GM23338 (cell line): ENCODE measurements at regions not wholly inside any gene's neighbourhood (a gene's known extent, or its start where the extent isn't known, plus 50 kb on each side); places are given as distances from the start of the nearest gene placed in this dataset.
"Not testable (repeated sequence)": the region's sequence is repeated elsewhere in the genome, so short reads cannot be mapped to it uniquely, and the experiment has no call there.

Source experiments
- CREB1 ChIP-seq: fragments of 250-450 bp; sonication (Bioruptor Pico); IDR thresholded peaks from 2 replicates; pipeline ENCODE4 v1.5.0; 2020; ENCODE audit warnings: low read depth, mild to moderate bottlenecking, moderate library complexity
- EZH2 ChIP-seq: fragments of 200-600 bp; sonication (generic); IDR thresholded peaks from one replicate; pipeline ENCODE4 v1.8.0; 2017; ENCODE audit warnings: antibody characterized with exemption, mild to moderate bottlenecking, low read depth; ENCODE audit not compliant: unreplicated experiment
- EZH2phosphoT487 ChIP-seq: fragments of 200-600 bp; sonication (generic); IDR thresholded peaks from one replicate; pipeline ENCODE4 v1.8.1; 2018; ENCODE audit warnings: antibody characterized with exemption; ENCODE audit not compliant: unreplicated experiment
- JUNB ChIP-seq: IDR thresholded peaks from one replicate; pipeline ENCODE4 v1.6.1; 2016; ENCODE audit warnings: antibody characterized with exemption; ENCODE audit not compliant: unreplicated experiment
- POLR2AphosphoS5 ChIP-seq: IDR thresholded peaks from 2 replicates; pipeline ENCODE4 v1.6.1; 2016; ENCODE audit warnings: antibody characterized with exemption, low read depth
- STAT1 ChIP-seq: IDR thresholded peaks from one replicate; pipeline ENCODE4 v1.6.1; 2016; ENCODE audit warnings: antibody characterized with exemption; ENCODE audit not compliant: unreplicated experiment
- TF ChIP-seq, protein P1 (sequence below), 2 experiments: fragments of 200-600 bp in 1 of 2; sonication (generic) in 1 of 2; conservative IDR thresholded peaks; 2 replicates each; pipeline versions ENCODE4 v1.5.1 to v1.6.1; 2016 to 2017; ENCODE audit warnings: antibody characterized with exemption in 2 of 2, low read depth in 2 of 2, mild to moderate bottlenecking in 2 of 2, moderate library complexity in 1 of 2
- TF ChIP-seq, protein P2 (sequence below): IDR thresholded peaks from one replicate; pipeline ENCODE4 v1.6.1; 2018; ENCODE audit warnings: antibody characterized with exemption; ENCODE audit not compliant: unreplicated experiment
- TF ChIP-seq, protein P3 (sequence below): IDR thresholded peaks from 2 replicates; pipeline ENCODE4 v1.6.1; 2016; ENCODE audit warnings: antibody characterized with exemption

DNA sequence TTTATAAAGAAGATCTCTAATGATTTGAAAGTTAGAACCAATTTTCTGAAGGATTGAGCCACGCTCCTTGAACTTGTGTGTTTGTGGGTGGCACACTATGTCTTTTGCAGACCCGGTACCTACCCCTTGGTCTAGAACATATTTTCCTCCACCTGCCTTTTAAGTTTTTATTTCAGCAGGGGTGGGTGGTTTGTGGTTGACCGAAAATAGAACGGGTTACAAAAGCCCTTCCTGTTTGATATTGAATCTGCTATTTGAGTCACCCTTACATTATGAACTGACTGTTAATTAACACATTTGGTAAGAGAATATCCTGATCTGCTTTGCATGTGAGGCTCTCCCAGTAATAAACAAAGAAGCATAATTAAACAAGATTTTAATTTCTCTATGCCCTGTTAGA is 697.5 kb downstream of the GOLGA6L6 start:
- not testable (repeated sequence) for TF ChIP-seq POLR2AphosphoS5; EZH2; EZH2phosphoT487; JUNB; STAT1; CREB1 (CRISPR knock-in tag)
- TF ChIP-seq, protein P1, sequence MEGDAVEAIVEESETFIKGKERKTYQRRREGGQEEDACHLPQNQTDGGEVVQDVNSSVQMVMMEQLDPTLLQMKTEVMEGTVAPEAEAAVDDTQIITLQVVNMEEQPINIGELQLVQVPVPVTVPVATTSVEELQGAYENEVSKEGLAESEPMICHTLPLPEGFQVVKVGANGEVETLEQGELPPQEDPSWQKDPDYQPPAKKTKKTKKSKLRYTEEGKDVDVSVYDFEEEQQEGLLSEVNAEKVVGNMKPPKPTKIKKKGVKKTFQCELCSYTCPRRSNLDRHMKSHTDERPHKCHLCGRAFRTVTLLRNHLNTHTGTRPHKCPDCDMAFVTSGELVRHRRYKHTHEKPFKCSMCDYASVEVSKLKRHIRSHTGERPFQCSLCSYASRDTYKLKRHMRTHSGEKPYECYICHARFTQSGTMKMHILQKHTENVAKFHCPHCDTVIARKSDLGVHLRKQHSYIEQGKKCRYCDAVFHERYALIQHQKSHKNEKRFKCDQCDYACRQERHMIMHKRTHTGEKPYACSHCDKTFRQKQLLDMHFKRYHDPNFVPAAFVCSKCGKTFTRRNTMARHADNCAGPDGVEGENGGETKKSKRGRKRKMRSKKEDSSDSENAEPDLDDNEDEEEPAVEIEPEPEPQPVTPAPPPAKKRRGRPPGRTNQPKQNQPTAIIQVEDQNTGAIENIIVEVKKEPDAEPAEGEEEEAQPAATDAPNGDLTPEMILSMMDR (conservative IDR thresholded peaks at IDR 0.05; ENCODE audit: low read depth in 2 of 2), result not testable (repeated sequence)
- TF ChIP-seq, protein P2, sequence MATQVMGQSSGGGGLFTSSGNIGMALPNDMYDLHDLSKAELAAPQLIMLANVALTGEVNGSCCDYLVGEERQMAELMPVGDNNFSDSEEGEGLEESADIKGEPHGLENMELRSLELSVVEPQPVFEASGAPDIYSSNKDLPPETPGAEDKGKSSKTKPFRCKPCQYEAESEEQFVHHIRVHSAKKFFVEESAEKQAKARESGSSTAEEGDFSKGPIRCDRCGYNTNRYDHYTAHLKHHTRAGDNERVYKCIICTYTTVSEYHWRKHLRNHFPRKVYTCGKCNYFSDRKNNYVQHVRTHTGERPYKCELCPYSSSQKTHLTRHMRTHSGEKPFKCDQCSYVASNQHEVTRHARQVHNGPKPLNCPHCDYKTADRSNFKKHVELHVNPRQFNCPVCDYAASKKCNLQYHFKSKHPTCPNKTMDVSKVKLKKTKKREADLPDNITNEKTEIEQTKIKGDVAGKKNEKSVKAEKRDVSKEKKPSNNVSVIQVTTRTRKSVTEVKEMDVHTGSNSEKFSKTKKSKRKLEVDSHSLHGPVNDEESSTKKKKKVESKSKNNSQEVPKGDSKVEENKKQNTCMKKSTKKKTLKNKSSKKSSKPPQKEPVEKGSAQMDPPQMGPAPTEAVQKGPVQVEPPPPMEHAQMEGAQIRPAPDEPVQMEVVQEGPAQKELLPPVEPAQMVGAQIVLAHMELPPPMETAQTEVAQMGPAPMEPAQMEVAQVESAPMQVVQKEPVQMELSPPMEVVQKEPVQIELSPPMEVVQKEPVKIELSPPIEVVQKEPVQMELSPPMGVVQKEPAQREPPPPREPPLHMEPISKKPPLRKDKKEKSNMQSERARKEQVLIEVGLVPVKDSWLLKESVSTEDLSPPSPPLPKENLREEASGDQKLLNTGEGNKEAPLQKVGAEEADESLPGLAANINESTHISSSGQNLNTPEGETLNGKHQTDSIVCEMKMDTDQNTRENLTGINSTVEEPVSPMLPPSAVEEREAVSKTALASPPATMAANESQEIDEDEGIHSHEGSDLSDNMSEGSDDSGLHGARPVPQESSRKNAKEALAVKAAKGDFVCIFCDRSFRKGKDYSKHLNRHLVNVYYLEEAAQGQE, result not testable (repeated sequence)
- TF ChIP-seq, protein P3, sequence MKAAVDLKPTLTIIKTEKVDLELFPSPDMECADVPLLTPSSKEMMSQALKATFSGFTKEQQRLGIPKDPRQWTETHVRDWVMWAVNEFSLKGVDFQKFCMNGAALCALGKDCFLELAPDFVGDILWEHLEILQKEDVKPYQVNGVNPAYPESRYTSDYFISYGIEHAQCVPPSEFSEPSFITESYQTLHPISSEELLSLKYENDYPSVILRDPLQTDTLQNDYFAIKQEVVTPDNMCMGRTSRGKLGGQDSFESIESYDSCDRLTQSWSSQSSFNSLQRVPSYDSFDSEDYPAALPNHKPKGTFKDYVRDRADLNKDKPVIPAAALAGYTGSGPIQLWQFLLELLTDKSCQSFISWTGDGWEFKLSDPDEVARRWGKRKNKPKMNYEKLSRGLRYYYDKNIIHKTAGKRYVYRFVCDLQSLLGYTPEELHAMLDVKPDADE, result not testable (repeated sequence)
